ENCODE measurements at regions not wholly inside any gene's neighbourhood (a gene's known extent, or its start where the extent isn't known, plus 50 kb on each side); places are given as distances from the start of the nearest gene placed in this dataset.

GRCh38 chr4:41822325-41822724 lies 73.8 kb upstream of the PHOX2B start:
- TF ChIP-seq, protein P1, sequence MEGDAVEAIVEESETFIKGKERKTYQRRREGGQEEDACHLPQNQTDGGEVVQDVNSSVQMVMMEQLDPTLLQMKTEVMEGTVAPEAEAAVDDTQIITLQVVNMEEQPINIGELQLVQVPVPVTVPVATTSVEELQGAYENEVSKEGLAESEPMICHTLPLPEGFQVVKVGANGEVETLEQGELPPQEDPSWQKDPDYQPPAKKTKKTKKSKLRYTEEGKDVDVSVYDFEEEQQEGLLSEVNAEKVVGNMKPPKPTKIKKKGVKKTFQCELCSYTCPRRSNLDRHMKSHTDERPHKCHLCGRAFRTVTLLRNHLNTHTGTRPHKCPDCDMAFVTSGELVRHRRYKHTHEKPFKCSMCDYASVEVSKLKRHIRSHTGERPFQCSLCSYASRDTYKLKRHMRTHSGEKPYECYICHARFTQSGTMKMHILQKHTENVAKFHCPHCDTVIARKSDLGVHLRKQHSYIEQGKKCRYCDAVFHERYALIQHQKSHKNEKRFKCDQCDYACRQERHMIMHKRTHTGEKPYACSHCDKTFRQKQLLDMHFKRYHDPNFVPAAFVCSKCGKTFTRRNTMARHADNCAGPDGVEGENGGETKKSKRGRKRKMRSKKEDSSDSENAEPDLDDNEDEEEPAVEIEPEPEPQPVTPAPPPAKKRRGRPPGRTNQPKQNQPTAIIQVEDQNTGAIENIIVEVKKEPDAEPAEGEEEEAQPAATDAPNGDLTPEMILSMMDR (IDR thresholded peaks at IDR 0.05): no peak
- no peak for TF ChIP-seq POLR2A (IDR thresholded peaks at IDR 0.05)
